ENCODE measurements at regions not wholly inside any gene's neighbourhood (a gene's known extent, or its start where the extent isn't known, plus 50 kb on each side); places are given as distances from the start of the nearest gene placed in this dataset.

GRCh38 chr20:48387675-48388074, 440.1 kb downstream of the PREX1 start:
- POLR2A ChIA-PET = no interaction called here
- no peaks in the 10 kb centered on the region for H3K27me3 Mint-ChIP-seq (ENCODE audit: low read depth)
- no peak for ATAC-seq
- peaks cover 14% of the 10 kb centered on the region; the same call in 1 of the 2 replicates for H3K4me1 Mint-ChIP-seq
- no peak for TF ChIP-seq ATF6 (CRISPR knock-in tag; IDR thresholded peaks at IDR 0.05)
- no peak for TF ChIP-seq ATF3 (CRISPR knock-in tag; conservative IDR thresholded peaks at IDR 0.05)
- no peak for TF ChIP-seq OVOL2 (CRISPR knock-in tag; IDR thresholded peaks at IDR 0.05; ENCODE audit: borderline replicate concordance)
- TF ChIP-seq FOXK1 (CRISPR knock-in tag; IDR thresholded peaks at IDR 0.05) = no peak
- no peak for TF ChIP-seq CREB1 (CRISPR knock-in tag; IDR thresholded peaks at IDR 0.05)
- TF ChIP-seq AR (CRISPR knock-in tag; IDR thresholded peaks at IDR 0.05) = no peak
- no peak for TF ChIP-seq JAZF1 (CRISPR knock-in tag; IDR thresholded peaks at IDR 0.05)
- no peak for TF ChIP-seq NFE2L1 (CRISPR knock-in tag; IDR thresholded peaks at IDR 0.05)
- no peak for TF ChIP-seq CTCF (IDR thresholded peaks at IDR 0.05)
- no peak for TF ChIP-seq ARID4B (CRISPR knock-in tag; IDR thresholded peaks at IDR 0.05; ENCODE audit: borderline replicate concordance)
- TF ChIP-seq SP1 (CRISPR knock-in tag; conservative IDR thresholded peaks at IDR 0.05) = no peak
- no peak for TF ChIP-seq GRHL2 (CRISPR knock-in tag; IDR thresholded peaks at IDR 0.05; ENCODE audit: insufficient replicate concordance, severe bottlenecking)
- no peak for TF ChIP-seq STAT6 (CRISPR knock-in tag; conservative IDR thresholded peaks at IDR 0.05; ENCODE audit: low read depth)
- H3K27ac Mint-ChIP-seq = no peak overlapping the region
- peaks cover 10% of the 10 kb centered on the region for H3K36me3 Mint-ChIP-seq
- H3K4me3 Mint-ChIP-seq = no peak overlapping the region
- peaks cover 18% of the 10 kb centered on the region for H3K9me3 Mint-ChIP-seq
- DNase-seq (ENCODE audit: low spot score) = no peak
- CTCF ChIA-PET = no interaction called here
